Heart left ventricle (tissue), 13 donors: ENCODE measurements at regions not wholly inside any gene's neighbourhood (a gene's known extent, or its start where the extent isn't known, plus 50 kb on each side); places are given as distances from the start of the nearest gene placed in this dataset.

ENCODE experiments used
- CTCF ChIP-seq, 12 donors: fragments of 200-600 bp; sonication (generic) in 4 of 12; IDR thresholded peaks; one replicate each; pipeline versions ENCODE4 v1.5.0 to v1.8.0; 2018 to 2022; ENCODE audit warnings: antibody characterized with exemption in 12 of 12, mild to moderate bottlenecking in 5 of 12
- POLR2A ChIP-seq, 2 donors: fragments of 450-650 bp; IDR thresholded peaks; one replicate each; pipeline ENCODE4 v1.6.1; 2017; ENCODE audit warnings: antibody characterized with exemption in 2 of 2, mild to moderate bottlenecking in 2 of 2, moderate library complexity in 2 of 2
- donor health status: ischemic (EF 13 %, LVEDD 7.1; RV severe dilation, severe dysfunction).
- donor health status: DM: no; HTN: yes; CAD: no.
- donor health status: DM: no; HTN: no; CAD: no.
- donor health status: ischemic (EF 25% LVEDD 6.9; RV normal size, moderate dysfunction).
- donor health status: ischemic (EF 25% LVEDD 5.7; RV mildly dilated, moderate dysfunction).
- donor health status: ischemic (EF 35%, LVEDD 5.7; RV mildly dilated, moderate dysfunction).
- donor health status: nonischemic (EF 11% LVEDD 7.7; RV severe dilation, severe dysfunction).
- donor health status: DM: yes; HTN: yes; CAD: no.
- donor health status: PGD.
- donor health status: ischemic (EF 29% LVEDD 5.4; RV normal size, mild dysfunction).
- donor health status: nonischemic (EF 23%, LVEDD 6.1; RV moderate dilation, normal function).

- TF ChIP-seq CTCF (IDR thresholded peaks at IDR 0.05): no peak
- TF ChIP-seq POLR2A (IDR thresholded peaks at IDR 0.05): no peak
Measured at GRCh38 chr4:153936121-153936520, 147.2 kb upstream of the SFRP2 start.
